ENCODE measurements at regions not wholly inside any gene's neighbourhood (a gene's known extent, or its start where the extent isn't known, plus 50 kb on each side); places are given as distances from the start of the nearest gene placed in this dataset.

DNA sequence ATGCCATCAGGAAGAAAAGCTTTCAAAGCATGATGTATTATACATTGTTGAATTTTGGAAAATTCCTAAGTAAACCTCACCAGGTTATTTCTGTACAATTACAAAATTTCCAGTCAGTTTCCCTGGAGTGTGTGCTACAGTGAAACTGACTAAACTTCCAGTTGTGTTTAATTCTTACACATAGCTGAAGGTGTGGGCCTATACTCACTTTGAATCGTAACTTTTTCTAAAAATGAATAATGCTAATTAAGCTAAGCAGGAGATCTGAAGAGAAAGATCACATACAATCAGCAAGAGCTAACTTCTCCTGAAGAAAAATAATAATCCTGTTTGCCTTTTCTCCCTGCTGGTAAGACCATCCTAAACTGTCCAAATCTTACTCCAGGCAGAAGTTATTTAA is 537.2 kb upstream of the PBX1 start:
- Histone ChIP-seq H3K27ac (ENCODE audit: insufficient read depth, low read length) (no peak overlapping the region), H3K36me3 (ENCODE audit: control insufficient read depth, insufficient read depth, low read length) (no peaks in the 10 kb centered on the region), H2BK15ac (ENCODE audit: low read depth, low read length) (no peak overlapping the region), H3K4ac (ENCODE audit: low read depth, low read length) (no peak overlapping the region), H4K20me1 (ENCODE audit: insufficient read depth, low read length) (no peaks in the 10 kb centered on the region), H2AFZ (replicated peaks; ENCODE audit: low read length, poor library complexity) (no peak overlapping the region), H2BK5ac (ENCODE audit: low read depth, low read length, poor library complexity, severe bottlenecking) (no peak overlapping the region), H2AK9ac (replicated peaks; ENCODE audit: low read depth, low read length, poor library complexity) (no peak overlapping the region), H2BK120ac (ENCODE audit: low read depth, low read length) (no peak overlapping the region), H3K4me3 (ENCODE audit: insufficient read depth, low read depth, low read length) (no peak overlapping the region), H3K23ac (ENCODE audit: low read depth, low read length) (no peak overlapping the region), H3K4me2 (ENCODE audit: low read depth, low read length) (no peak overlapping the region), H4K5ac (ENCODE audit: low read depth, low read length) (no peak overlapping the region), H2AK5ac (ENCODE audit: low read depth, low read length) (no peak overlapping the region), H3K14ac (replicated peaks; ENCODE audit: low read depth, low read length) (no peak overlapping the region), H2BK20ac (ENCODE audit: low read depth, low read length) (no peak overlapping the region), H3K9me3 (ENCODE audit: control insufficient read depth, insufficient read depth, low read length) (peaks cover 2% of the 10 kb centered on the region), H3K56ac (ENCODE audit: extremely low read depth, insufficient read depth, low read length) (no peak overlapping the region), H4K91ac (ENCODE audit: insufficient read depth, low read depth, low read length) (no peak overlapping the region), H3K9me1 (ENCODE audit: insufficient read depth, low read length) (no peaks in the 10 kb centered on the region), H3K79me1 (ENCODE audit: low read depth in 1 of 2, low read length in 2 of 2) (no peaks in the 10 kb centered on the region), H4K8ac (ENCODE audit: low read depth in 2 of 2, low read length in 2 of 2) (no peak overlapping the region), H3K27me3 (ENCODE audit: control insufficient read depth, insufficient read depth, low read length) (no peaks in the 10 kb centered on the region), H3K4me1 (ENCODE audit: control insufficient read depth, insufficient read depth, low read length) (no peaks in the 10 kb centered on the region), H3K18ac (ENCODE audit: low read depth, low read length) (no peak overlapping the region), H3K9ac (ENCODE audit: low read depth, low read length) (no peak overlapping the region)
- no TSS peak for BruUV-seq (replicated peaks)
- no peak for DNase-seq
- no peak for ATAC-seq (ENCODE audit: low read depth)
- ChIA-PET CTCF (no interaction called here), POLR2A (ENCODE audit: unreplicated experiment) (no interaction called here)
- dilution Hi-C loops (cut with HindIII; ENCODE audit: low sequenced_read_pairs, unreplicated experiment): no loop called here
- WGBS, 2 experiments (ENCODE audit: extremely low coverage in 2 of 2, insufficient read length in 1 of 2): no CpG with 5 or more reads among the region's 1 CpG
- no peak for TF ChIP-seq MAFK (IDR thresholded peaks at IDR 0.05; ENCODE audit: low read depth, low read length)
- no peak for TF ChIP-seq FOS (IDR thresholded peaks at IDR 0.05; ENCODE audit: low read depth, low read length)
- no peak for TF ChIP-seq RAD21 (IDR thresholded peaks at IDR 0.05; ENCODE audit: low read length)
- TF ChIP-seq BHLHE40 (IDR thresholded peaks at IDR 0.05; ENCODE audit: low read depth, low read length): no peak
- TF ChIP-seq MXI1 (IDR thresholded peaks at IDR 0.05; ENCODE audit: borderline replicate concordance, low read depth, low read length): no peak
- TF ChIP-seq SMC3 (IDR thresholded peaks at IDR 0.05; ENCODE audit: low read depth, low read length): no peak
- no peak for TF ChIP-seq RFX5 (IDR thresholded peaks at IDR 0.05; ENCODE audit: low read depth, low read length)
- TF ChIP-seq POLR2A (IDR thresholded peaks at IDR 0.05; ENCODE audit: low read depth, low read length): no peak
- TF ChIP-seq CEBPB (IDR thresholded peaks at IDR 0.05; ENCODE audit: low read depth, low read length): no peak
- no peak for TF ChIP-seq MAZ (IDR thresholded peaks at IDR 0.05; ENCODE audit: borderline replicate concordance, low read depth, low read length)
- TF ChIP-seq, protein P1, sequence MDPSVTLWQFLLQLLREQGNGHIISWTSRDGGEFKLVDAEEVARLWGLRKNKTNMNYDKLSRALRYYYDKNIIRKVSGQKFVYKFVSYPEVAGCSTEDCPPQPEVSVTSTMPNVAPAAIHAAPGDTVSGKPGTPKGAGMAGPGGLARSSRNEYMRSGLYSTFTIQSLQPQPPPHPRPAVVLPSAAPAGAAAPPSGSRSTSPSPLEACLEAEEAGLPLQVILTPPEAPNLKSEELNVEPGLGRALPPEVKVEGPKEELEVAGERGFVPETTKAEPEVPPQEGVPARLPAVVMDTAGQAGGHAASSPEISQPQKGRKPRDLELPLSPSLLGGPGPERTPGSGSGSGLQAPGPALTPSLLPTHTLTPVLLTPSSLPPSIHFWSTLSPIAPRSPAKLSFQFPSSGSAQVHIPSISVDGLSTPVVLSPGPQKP (IDR thresholded peaks at IDR 0.05; ENCODE audit: borderline replicate concordance, low read depth, low read length): no peak
- TF ChIP-seq NFE2L2 (IDR thresholded peaks at IDR 0.05; ENCODE audit: low read depth, low read length): no peak
- TF ChIP-seq, protein P2, sequence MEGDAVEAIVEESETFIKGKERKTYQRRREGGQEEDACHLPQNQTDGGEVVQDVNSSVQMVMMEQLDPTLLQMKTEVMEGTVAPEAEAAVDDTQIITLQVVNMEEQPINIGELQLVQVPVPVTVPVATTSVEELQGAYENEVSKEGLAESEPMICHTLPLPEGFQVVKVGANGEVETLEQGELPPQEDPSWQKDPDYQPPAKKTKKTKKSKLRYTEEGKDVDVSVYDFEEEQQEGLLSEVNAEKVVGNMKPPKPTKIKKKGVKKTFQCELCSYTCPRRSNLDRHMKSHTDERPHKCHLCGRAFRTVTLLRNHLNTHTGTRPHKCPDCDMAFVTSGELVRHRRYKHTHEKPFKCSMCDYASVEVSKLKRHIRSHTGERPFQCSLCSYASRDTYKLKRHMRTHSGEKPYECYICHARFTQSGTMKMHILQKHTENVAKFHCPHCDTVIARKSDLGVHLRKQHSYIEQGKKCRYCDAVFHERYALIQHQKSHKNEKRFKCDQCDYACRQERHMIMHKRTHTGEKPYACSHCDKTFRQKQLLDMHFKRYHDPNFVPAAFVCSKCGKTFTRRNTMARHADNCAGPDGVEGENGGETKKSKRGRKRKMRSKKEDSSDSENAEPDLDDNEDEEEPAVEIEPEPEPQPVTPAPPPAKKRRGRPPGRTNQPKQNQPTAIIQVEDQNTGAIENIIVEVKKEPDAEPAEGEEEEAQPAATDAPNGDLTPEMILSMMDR (conservative IDR thresholded peaks at IDR 0.05; ENCODE audit: low read depth, low read length): no peak
- intact Hi-C loops (cut with micrococcal nuclease): no loop called here
- in situ Hi-C loops (cut with MboI; ENCODE audit: low sequenced_read_pairs): no loop called here

All from IMR-90 (cell line).